UCSD-AML1 (cell line): ENCODE measurements at regions not wholly inside any gene's neighbourhood (a gene's known extent, or its start where the extent isn't known, plus 50 kb on each side); places are given as distances from the start of the nearest gene placed in this dataset.
"Not testable (repeated sequence)": the region's sequence is repeated elsewhere in the genome, so short reads cannot be mapped to it uniquely, and the experiment has no call there.

Experiments used
- DNase-seq: peaks from one replicate; lab custom pipeline; 2025; ENCODE audit not compliant: unreplicated experiment; lab: John Stamatoyannopoulos, UW

- DNase-seq, result no peak
These were observed 268.3 kb downstream of the PTH2R start for GRCh38 chr2:208674919-208675318.

DNA sequence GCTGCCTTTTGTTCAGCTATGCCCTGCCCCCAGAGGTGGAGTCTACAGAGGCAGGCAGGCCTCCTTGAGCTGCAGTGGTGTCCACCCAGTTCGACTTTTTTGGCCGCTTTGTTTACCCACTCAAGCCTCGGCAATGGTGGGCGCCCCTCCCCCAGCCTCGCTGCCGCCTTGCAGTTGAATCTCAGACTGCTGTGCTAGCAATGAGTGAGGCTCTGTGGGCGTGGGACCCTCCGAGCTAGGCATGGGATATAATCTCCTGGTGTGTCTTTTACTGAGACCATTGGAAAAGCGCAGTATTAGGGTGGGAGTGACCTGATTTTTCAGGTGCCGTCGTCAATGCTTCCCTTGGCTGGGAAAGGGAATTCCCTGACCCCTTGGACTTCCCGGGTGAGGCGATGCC, 279.3 kb downstream of the PTH2R start:
- DNase-seq, result not testable (repeated sequence)

DNA sequence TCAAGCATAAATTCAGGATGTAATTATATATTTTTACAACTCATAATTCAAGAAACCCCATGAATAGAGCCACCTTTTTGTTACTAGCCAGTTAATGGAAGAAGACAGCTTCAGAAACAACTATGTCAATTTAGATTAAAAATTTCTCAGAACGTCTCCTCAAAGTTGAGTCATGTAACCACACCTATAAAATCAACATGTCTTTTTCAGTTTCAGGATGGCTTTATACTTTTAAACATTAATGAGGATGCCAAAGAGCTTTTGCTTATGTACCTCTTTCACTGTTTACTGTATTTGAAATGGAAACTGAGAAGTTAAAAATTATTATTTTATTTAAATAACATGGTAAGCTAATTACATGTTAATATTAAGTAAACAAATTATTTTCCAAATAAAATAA, 280.1 kb downstream of the PTH2R start:
- DNase-seq, result no peak

- not testable (repeated sequence) for DNase-seq
These were observed 281.1 kb downstream of the PTH2R start for GRCh38 chr2:208687720-208688119.

DNA sequence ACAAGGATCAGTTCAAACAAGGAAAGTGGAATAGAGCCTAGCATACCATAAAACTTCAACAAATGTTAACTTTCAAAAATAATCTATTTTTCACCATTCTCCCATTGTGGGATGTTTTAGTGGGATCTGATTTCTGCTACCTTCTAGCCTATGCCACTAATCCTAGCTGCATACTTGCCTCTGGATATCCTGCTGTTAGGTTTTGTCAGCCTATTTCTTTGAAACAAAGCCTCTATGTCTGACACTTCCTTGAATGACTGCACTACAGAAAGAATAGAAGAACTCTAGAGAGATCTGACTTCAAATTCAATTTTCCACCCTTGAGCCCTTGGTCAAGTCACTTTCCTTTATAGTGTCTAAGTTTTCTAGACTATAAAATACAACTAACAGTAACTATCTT, 291.5 kb downstream of the PTH2R start:
- DNase-seq, result no peak

- DNase-seq, result no peak
These were observed 301.9 kb downstream of the PTH2R start for GRCh38 chr2:208708486-208708885.

DNA sequence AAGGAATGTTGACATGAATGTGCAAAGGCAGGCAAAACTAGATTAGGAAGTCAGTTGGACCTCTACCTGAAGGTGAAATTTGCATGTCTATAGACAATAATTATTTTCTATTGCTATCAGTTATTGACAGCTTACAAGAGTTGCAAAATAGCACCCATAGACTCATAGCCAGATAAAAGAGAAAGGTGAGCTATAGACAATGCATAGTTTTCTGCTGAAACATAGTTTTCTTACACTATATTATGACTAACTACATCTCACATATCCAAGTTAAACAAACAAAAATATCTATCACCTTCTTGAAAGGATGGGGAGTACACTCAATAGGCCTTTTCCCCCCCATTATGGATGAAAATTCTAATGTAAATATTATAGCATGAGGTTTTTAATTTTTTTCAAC, 305.0 kb downstream of the PTH2R start:
- DNase-seq, result no peak

DNA sequence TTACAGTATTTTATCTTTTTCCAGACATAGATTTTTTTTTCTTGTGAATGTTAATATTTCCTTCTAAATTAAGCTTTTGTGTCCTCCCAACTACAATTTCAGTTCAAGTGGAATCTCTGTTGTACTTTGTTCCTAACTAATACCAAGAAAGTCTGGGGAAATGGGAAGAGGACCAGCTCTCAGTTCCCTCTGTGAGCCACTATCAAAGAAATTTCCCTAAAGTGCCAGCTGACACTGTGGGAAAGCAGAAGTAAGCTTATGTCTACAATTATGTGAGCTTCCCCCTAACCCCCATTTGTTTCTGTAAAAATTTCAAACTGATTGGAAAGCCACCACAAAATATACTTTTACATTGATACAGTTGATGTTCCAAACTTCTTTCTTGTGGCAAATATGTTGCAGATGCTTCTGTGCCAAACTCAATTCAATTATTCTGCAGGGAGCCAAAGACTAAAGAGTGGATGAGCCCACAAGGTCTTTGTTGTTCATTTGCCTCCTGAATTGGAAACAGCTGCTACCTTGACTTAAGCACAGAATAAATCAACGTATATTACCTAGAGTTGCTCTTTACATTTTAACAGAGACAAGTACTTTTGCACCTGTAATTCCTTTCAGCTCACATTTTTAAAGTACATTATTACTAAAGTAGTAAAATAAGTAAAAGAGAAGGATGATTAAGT, 306.6 kb downstream of the PTH2R start:
- DNase-seq, result no peak

DNA sequence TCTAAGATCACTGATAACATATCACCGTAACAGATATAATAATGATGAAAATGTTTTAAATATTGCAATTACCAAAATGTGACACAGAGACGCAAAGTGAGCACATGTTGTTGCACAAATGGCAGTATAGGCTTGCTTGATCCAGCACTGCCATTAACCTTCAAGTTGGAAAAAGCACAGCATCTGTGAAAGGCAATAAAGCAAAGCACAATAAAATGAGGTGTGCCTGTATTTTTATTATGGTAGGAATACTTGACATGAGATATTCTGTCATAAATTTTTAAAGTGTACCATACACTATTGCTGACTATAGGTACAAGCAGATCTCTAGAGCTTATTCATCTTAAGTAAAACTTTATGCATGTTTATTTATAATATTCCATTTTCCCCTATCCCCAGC, 312.2 kb downstream of the PTH2R start:
- no peak for DNase-seq

DNA sequence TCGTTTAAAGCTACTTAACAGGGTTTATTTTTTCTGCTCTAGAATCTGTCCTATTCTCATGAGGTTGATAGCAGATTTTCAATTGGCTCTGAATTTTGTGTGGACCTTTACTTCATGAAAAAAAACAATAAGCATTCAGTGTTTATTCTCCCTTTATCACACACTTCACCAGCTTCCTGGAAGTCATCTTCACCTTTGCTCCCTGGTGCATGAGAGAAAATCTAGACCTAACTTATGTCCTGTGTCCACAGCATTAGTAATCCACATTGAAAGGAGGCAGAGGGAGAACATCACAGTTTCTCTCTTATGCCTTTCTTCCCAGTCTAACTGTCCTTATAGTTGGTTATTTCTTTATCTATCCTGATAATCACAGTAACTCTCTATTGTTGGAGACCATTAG, 316.1 kb downstream of the PTH2R start:
- DNase-seq, result no peak

DNA sequence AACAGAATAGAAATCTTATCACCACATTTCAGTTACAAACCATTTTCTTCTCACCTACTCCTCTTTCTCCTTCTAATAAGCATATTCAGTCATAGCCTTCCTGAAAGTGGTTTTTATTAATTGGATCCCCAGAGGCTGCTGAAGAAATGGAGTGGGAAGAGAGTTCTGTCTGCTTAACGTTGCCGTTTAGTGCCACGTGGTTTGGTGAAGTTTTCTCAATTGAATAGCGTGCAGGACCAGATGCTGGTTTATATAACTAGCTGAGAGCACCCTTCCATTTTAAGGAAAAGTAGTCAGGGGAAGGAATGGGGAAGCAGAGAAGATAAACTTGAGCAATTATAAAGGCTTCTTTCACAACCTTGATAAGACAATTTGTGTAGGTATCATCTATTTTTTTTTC, 318.7 kb downstream of the PTH2R start:
- DNase-seq, result no peak

DNA sequence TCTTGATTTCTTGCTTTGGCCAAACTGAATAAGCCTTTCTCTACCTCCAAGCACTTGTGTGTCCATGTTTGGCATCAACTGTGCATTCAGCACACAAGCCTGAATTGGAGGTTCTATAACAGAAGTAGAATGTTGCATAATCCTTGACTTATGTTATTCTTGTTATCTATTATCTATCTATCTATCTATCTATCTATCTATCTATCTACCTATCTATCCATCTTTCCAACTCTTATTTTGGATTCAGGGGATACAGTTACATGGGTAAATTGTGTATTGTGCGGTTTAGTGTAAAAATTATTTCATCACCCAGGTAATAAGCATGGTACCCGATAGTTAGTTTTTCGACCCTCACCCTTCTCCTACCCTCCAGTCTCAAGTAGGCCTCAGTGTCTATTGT, 319.6 kb downstream of the PTH2R start:
- no peak for DNase-seq

DNA sequence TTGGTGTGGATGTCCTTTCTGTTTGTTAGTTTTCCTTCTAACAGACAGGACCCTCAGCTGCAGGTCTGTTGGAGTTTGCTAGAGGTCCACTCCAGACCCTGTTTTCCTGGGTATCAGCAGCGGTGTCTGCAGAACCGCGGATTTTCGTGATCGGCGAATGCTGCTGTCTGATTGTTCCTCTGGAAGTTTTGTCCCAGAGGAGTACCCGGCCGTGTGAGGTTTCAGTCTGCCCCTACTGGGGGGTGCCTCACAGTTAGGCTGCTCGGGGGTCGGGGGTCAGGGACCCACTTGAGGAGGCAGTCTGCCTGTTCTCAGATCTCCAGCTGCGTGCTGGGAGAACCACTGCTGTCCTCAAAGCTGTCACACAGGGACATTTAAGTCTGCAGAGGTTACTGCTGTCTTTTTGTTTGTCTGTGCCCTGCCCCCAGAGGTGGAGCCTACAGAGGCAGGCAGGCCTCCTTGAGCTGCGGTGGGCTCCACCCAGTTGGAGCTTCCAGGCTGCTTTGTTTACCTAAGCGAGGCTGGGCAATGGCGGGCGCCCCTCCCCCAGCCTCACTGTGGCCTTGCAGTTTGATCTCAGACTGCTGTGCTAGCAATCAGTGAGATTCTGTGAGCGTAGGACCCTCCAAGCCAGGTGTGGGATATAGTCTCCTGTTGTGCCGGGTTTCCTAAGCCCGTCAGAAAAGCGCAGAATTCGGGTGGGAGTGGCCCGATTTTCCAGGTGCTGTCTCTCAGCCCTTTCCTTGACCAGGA, 345.2 kb downstream of the PTH2R start:
- not testable (repeated sequence) for DNase-seq

DNA sequence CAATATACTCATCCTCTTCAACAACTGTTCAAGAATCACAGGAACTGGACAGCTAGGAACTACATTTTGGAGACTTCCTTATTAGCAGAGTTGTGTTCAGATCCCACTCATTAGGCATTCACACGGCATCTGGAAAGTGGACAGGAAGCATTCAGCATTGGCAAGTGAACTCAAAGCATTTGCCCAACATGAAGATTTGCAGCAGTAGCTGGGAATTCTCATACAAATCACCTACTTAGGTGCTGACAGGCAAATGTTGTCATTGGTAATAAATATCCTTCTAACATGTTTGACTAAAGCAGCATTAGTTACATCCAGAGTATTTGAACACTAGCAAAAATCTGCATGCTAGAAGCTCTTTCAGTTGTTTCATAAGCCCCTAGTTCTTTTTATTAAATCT, 350.8 kb downstream of the PTH2R start:
- no peak for DNase-seq

- not testable (repeated sequence) for DNase-seq
These were observed 366.5 kb downstream of the PTH2R start for GRCh38 chr2:208773074-208773473.

GRCh38 chr2:208781166-208781565, 374.6 kb downstream of the PTH2R start:
- no peak for DNase-seq

DNA sequence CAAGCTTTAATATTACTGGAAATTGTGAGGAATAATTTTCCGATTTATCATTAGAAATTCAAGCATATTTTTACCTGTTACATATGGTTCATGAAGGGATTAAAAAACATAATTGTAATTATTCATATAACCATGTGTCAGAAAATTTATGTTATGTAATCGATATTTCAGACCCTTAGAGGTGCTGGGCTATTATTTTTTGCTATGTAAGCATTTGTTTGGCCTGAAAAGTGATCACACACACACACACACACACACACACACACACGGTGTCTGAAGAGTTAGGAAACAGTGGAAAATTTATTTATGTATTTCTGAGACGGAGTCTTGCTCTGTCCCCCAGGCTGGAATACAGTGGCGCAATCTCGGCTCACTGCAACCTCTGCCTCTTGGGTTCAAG, 375.5 kb downstream of the PTH2R start:
- no peak for DNase-seq

GRCh38 chr2:208783184-208783583, 376.6 kb downstream of the PTH2R start:
- no peak for DNase-seq

DNA sequence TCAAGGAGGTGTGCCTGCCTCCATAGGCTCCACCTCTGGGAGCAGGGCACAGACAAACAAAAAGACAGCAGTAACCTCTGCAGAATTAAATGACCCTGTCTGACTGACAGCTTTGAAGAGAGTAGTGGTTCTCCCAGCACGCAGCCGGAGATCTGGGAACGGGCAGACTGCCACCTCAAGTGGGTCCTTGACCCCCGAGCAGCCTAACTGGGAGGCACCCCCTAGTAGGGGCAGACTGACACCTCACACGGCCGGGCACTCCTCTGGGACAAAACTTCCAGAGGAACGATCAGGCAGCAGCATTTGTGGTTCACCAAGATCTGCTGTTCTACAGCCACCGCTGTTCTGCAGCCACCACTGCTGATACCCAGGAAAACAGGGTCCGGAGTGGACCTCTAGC, 378.2 kb downstream of the PTH2R start:
- not testable (repeated sequence) for DNase-seq

DNA sequence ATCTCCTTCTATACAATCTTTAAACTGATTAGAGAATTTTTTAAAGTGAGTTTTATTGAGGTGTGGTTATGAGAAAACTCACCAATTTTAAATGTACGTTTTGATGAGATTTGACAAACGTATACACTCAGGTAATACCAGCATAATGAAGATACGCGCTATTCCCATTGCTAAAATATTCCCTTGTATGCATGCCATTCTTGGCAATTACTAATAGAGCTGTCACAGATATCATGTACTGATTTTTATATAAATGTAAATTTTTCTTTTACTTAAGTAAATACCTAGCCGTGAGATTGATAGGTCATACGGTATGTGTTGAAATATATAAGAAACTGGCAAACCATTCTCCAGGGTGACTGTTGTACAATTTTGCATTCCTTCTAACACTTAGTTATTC, 384.7 kb downstream of the PTH2R start:
- DNase-seq, result no peak

DNA sequence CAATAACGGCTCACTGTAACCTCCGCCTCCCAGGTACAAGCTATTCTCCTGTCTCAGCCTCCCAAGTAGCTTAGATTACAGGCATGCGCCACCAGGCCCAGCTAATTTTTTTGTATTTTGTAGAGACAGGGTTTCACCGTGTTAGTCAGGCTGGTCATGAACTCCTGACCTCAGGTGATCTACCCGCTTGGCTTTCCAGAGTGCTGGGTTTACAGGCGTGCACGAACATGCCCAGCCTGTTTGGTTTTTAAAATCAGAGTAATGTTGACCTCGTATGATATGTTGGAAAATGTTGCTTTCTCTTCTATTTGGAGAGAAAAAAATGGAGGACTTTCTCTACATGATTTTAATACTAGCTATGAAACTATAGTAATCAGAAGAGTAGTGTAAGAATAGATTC, 386.2 kb downstream of the PTH2R start:
- DNase-seq, result no peak

DNA sequence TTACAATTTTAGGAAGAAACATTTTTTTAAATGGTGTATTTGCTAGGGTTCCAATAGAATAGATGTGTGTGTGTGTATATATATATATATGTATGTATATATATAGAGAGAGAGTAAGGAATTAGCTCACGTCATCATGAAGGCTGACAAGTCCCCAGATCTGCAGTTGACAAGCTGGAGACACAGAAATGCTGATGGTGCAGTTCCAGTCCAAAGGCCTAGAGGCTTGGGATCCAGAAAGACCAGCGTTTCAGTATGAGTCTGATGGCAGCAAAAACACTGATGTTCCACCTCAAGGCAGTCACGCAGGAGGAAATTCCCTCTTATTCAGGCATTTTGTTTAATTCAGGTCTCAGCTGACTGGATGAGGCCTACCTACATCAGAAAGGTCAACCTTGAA, 386.8 kb downstream of the PTH2R start:
- no peak for DNase-seq
